ENCODE measurements at regions not wholly inside any gene's neighbourhood (a gene's known extent, or its start where the extent isn't known, plus 50 kb on each side); places are given as distances from the start of the nearest gene placed in this dataset.
"Not testable (repeated sequence)": the region's sequence is repeated elsewhere in the genome, so short reads cannot be mapped to it uniquely, and the experiment has no call there.

GRCh38 chr6:169099411-169100202 is 154.0 kb downstream of the THBS2 start:
- DNase-seq, result peak; percentile 69
- Mint-ChIP-seq H3K4me1 (ENCODE audit: low read depth) (peaks cover 65% of the 10 kb centered on the region), H3K27ac (peak overlapping the region; percentile 98), H3K9me3 (no peaks in the 10 kb centered on the region), H3K4me3 (no peak overlapping the region), H3K27me3 (ENCODE audit: insufficient read depth) (peaks cover 2% of the 10 kb centered on the region; the same call in 1 of the 2 replicates), H3K36me3 (ENCODE audit: low read depth) (0 out of 2 replicates have a peak, but pooled peaks cover 9% of the 10 kb centered on the region)
- TF ChIP-seq CTCF (IDR thresholded peaks at IDR 0.05), result peak; percentile 69

DNA sequence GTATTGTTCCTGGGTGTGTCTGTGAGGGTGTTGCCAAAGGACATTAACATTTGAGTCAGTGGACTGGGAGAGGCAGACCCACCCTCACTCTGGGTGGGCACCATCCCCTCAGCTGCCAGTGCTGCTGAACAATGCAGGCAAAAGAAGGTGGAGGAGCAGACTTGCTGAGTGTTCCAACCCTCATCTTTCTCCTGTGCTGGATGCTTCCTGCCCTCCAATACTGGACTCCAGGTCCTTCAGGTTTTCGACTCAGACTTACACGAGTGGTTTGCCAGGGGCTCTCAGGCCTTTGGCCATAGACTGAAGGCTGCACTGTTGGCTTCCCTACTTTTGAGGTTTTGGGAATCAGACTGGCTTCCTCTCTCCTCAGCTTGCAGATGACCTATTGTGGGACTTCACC is 155.0 kb downstream of the THBS2 start:
- not testable (repeated sequence) for H3K4me3 Mint-ChIP-seq; H3K9me3 Mint-ChIP-seq; H3K36me3 Mint-ChIP-seq (ENCODE audit: low read depth); H3K27me3 Mint-ChIP-seq (ENCODE audit: insufficient read depth); DNase-seq
- Mint-ChIP-seq H3K27ac (peak overlapping the region; percentile 98), H3K4me1 (ENCODE audit: low read depth) (peaks cover 64% of the 10 kb centered on the region)

- Mint-ChIP-seq H3K27me3 (ENCODE audit: insufficient read depth) (peaks cover 2% of the 10 kb centered on the region; the same call in 1 of the 2 replicates), H3K27ac (peak overlapping the region; percentile 98), H3K36me3 (ENCODE audit: low read depth) (0 out of 2 replicates have a peak, but pooled peaks cover 9% of the 10 kb centered on the region), H3K9me3 (no peaks in the 10 kb centered on the region), H3K4me3 (0 out of 2 replicates have a peak overlapping the region, but pooled peaks have one; percentile 24), H3K4me1 (ENCODE audit: low read depth) (peaks cover 69% of the 10 kb centered on the region)
- TF ChIP-seq CTCF (IDR thresholded peaks at IDR 0.05), result no peak
- no peak for DNase-seq
Measured at GRCh38 chr6:169098116-169098515, 155.5 kb downstream of the THBS2 start.

GRCh38 chr6:169097381-169097959 is 156.2 kb downstream of the THBS2 start:
- Mint-ChIP-seq H3K4me3 (peak overlapping the region; percentile 81), H3K9me3 (peaks cover 1% of the 10 kb centered on the region), H3K27ac (peak overlapping the region; percentile 98), H3K27me3 (ENCODE audit: insufficient read depth) (peaks cover 2% of the 10 kb centered on the region; the same call in 1 of the 2 replicates), H3K4me1 (ENCODE audit: low read depth) (peaks cover 70% of the 10 kb centered on the region), H3K36me3 (ENCODE audit: low read depth) (peaks cover 10% of the 10 kb centered on the region; the same call in 1 of the 2 replicates)
- DNase-seq, result peak; percentile 98
- TF ChIP-seq CTCF (IDR thresholded peaks at IDR 0.05), result no peak

DNA sequence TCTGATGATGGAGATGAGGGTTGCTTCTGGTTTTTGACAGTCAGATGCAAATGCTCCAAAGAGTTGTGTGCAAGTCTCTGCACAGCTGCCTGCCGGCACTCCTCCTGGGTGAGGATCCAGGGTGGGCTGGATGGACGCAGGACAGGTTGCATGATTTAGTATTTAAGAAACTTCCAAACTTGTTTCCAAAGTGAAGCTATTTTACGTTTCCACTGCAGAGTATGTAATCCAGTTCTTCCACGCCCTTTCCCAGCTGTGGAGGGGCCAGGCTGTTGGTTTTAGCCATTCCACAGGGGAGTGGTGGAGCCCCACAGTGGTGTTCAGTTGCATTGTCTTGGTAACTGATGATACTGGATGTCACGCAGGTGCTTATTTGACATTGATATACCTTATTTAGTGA is 157.3 kb downstream of the THBS2 start:
- Mint-ChIP-seq H3K4me3 (no peak overlapping the region), H3K27ac (peak overlapping the region; percentile 52), H3K36me3 (ENCODE audit: low read depth) (peaks cover 21% of the 10 kb centered on the region), H3K27me3 (ENCODE audit: insufficient read depth) (peaks cover 2% of the 10 kb centered on the region; the same call in 1 of the 2 replicates), H3K4me1 (ENCODE audit: low read depth) (peaks cover 68% of the 10 kb centered on the region), H3K9me3 (peaks cover 12% of the 10 kb centered on the region)
- TF ChIP-seq CTCF (IDR thresholded peaks at IDR 0.05), result peak; percentile 51; the same call in 1 of the 2 replicates
- no peak for DNase-seq

DNA sequence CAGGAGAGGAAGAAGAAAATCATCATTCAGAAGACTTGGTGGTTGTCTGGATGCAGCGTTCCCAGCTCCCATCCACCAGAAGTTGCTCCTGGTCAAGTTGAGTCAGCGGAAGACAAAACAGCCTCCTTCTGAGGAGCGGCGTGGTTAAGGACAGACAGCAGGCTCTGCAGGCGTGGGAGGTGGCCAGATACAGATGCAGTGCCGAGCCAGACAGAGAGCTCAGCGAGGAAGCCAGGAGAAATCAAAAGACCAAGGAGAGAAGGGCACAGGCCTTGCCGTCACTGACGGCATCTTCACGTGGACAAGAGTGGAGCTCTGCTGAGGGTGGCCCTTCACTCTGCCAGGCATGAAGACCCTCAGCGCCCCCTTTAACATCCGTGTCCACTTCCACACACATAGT is 158.5 kb downstream of the THBS2 start:
- no peak for DNase-seq
- Mint-ChIP-seq H3K27me3 (ENCODE audit: insufficient read depth) (peaks cover 2% of the 10 kb centered on the region; the same call in 1 of the 2 replicates), H3K36me3 (ENCODE audit: low read depth) (peaks cover 31% of the 10 kb centered on the region), H3K4me1 (ENCODE audit: low read depth) (peaks cover 55% of the 10 kb centered on the region), H3K9me3 (peaks cover 25% of the 10 kb centered on the region), H3K4me3 (no peak overlapping the region), H3K27ac (no peak overlapping the region)
- TF ChIP-seq CTCF (IDR thresholded peaks at IDR 0.05), result no peak

Measured in HFFc6 (cell line).